Epithelial cell of esophagus (primary cell): ENCODE measurements at regions not wholly inside any gene's neighbourhood (a gene's known extent, or its start where the extent isn't known, plus 50 kb on each side); places are given as distances from the start of the nearest gene placed in this dataset.
A peak's percentile ranks its signal among the peaks of the same experiment; 100 is the strongest.

Source experiments
- DNase-seq: peaks from one replicate; pipeline ENCODE4 v3.0.0; 2010; ENCODE audit warnings: low read depth
- H3K4me3 ChIP-seq: 2 replicates; pipeline ENCODE4 v1.5.1; 2011; ENCODE audit warnings: mild to moderate bottlenecking, low read length, control low read depth
- CTCF ChIP-seq: IDR thresholded peaks from 2 replicates; pipeline ENCODE4 v1.5.1; 2011; ENCODE audit warnings: low read depth, mild to moderate bottlenecking, low read length, control low read depth, inconsistent platforms; ENCODE audit not compliant: insufficient read depth; ENCODE audit errors: missing control alignments

GRCh38 chr12:13596714-13597113 lies 384.7 kb downstream of the GRIN2B start:
- TF ChIP-seq CTCF, result no peak
- no peak for DNase-seq
- no peak overlapping the region for H3K4me3 ChIP-seq

DNA sequence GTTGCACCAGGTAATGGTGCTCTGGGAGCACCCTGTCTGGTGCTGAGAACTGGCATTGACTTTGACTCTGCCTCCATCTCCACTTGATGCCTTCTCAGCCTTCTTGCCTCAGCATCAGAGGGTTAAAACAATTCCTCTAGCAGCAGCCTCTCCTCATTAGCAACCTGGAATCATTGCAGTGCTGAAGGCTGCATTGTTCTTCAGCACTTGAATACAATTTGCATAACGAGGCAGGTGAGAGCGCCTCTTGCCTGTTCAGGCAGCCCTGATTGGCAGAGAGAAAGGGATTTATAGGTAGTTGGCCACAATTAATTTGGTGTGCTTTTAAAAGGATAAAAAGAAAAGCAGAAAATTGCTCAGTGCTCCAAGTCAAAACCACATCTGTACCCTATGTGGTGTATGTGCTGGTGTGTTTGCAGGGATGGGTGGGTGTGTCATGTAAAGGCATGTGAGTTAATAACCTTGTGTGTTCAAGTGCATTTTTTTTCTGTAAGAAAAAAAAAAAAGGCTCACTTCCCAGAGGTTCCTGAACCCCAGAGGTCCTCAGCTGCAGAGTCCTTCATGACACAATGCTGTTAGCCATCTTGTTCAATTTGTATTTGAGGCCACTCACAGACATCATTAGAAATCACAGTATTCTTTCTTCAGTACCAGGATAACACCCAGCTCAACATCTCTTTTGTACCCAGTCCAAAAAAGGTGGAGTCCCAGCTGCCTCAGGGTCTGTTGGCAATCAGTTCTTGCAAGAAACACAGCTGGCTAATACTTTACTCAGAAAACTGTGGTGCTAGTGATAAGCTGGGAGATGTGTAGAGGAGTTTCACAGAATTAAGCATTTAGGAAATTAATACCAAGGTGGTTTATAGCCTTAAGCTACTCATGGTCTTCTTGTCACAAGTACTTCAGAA lies 385.6 kb downstream of the GRIN2B start:
- TF ChIP-seq CTCF, result no peak

GRCh38 chr12:13594731-13595514 lies 386.5 kb downstream of the GRIN2B start:
- no peak overlapping the region for H3K4me3 ChIP-seq
- TF ChIP-seq CTCF, result no peak
- DNase-seq, result no peak

More for the DNA sequence above, 385.6 kb downstream of the GRIN2B start:
- peak; percentile 4 for DNase-seq
- H3K4me3 ChIP-seq, result no peak overlapping the region

GRCh38 chr12:13592063-13592942 lies 389.1 kb downstream of the GRIN2B start:
- TF ChIP-seq CTCF, result no peak
- no peak overlapping the region for H3K4me3 ChIP-seq
- DNase-seq, result peak; percentile 4

GRCh38 chr12:13591488-13591887 lies 389.9 kb downstream of the GRIN2B start:
- DNase-seq, result no peak
- H3K4me3 ChIP-seq, result no peak overlapping the region
- no peak for TF ChIP-seq CTCF

DNA sequence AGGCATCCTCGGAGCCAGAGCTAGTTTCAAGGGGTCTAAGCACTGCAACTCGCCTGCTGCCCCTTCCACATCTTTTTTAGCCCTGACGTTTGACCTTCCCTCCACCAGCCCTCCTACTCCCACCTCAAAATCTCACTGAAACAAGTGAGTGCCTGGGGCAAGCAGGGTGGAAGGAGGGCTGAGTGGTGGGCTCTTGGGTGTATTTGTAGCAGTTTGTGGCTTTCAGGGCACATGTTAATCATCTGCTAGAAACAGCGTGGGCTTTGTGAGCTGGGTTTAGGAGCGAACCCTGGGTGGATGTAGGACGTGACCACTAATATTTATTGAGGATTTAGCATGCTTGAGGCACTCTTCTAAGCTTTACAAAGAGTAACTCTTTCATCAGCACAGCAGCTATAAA lies 390.3 kb downstream of the GRIN2B start:
- no peak for DNase-seq
- no peak for TF ChIP-seq CTCF
- H3K4me3 ChIP-seq, result no peak overlapping the region
